HEK293T (cell line): ENCODE measurements at regions not wholly inside any gene's neighbourhood (a gene's known extent, or its start where the extent isn't known, plus 50 kb on each side); places are given as distances from the start of the nearest gene placed in this dataset.
"Not testable (repeated sequence)": the region's sequence is repeated elsewhere in the genome, so short reads cannot be mapped to it uniquely, and the experiment has no call there.

Source experiments
- ELF4 ChIP-seq: fragments of 450-650 bp; IDR thresholded peaks from 2 replicates; pipeline ENCODE4 v1.6.1; 2017; ENCODE audit warnings: antibody characterized with exemption
- FOXA1 ChIP-seq: fragments of 450-650 bp; IDR thresholded peaks from 2 replicates; pipeline ENCODE4 v1.6.1; 2016; ENCODE audit warnings: mild to moderate bottlenecking
- FOXK2 ChIP-seq: fragments of 450-650 bp; IDR thresholded peaks from 2 replicates; pipeline ENCODE4 v1.6.1; 2016; ENCODE audit warnings: mild to moderate bottlenecking
- FOXM1 ChIP-seq: fragments of 450-650 bp; IDR thresholded peaks from 2 replicates; pipeline ENCODE4 v1.6.1; 2017; ENCODE audit warnings: mild to moderate bottlenecking, borderline replicate concordance

- TF ChIP-seq FOXA1, FOXM1, ELF4, FOXK2: not testable (repeated sequence)
Observed at GRCh38 chr17:21578783-21579182, 113.5 kb upstream of the KCNJ18 start.
